Fibroblast of lung (primary cell): ENCODE measurements at regions not wholly inside any gene's neighbourhood (a gene's known extent, or its start where the extent isn't known, plus 50 kb on each side); places are given as distances from the start of the nearest gene placed in this dataset.

ENCODE experiments used
- DNase-seq, 2 donors: peaks; one replicate each; pipeline versions ENCODE4 v3.0.0 to v3.0.0-alpha.2; 2010; ENCODE audit warnings: low read depth in 2 of 2
- H2AFZ ChIP-seq: 2 replicates; pipeline ENCODE4 v1.5.1; 2012; ENCODE audit warnings: low read length, control low read depth, inconsistent platforms
- H3K27ac ChIP-seq: 2 replicates; pipeline ENCODE4 v1.5.1; 2011; ENCODE audit warnings: low read length, control low read depth; ENCODE audit not compliant: insufficient read depth
- H3K27me3 ChIP-seq: 2 replicates; pipeline ENCODE4 v1.5.1; 2011; ENCODE audit warnings: mild to moderate bottlenecking, low read length; ENCODE audit not compliant: control insufficient read depth, insufficient read depth
- H3K36me3 ChIP-seq: 2 replicates; pipeline ENCODE4 v1.5.1; 2011; ENCODE audit warnings: low read length; ENCODE audit not compliant: control insufficient read depth, insufficient read depth
- H3K4me1 ChIP-seq: 2 replicates; pipeline ENCODE4 v1.5.1; 2011; ENCODE audit warnings: low read length; ENCODE audit not compliant: control insufficient read depth, insufficient read depth; ENCODE audit errors: extremely low read depth
- H3K4me2 ChIP-seq: 2 replicates; pipeline ENCODE4 v1.5.1; 2011; ENCODE audit warnings: low read length, control low read depth; ENCODE audit not compliant: insufficient read depth; ENCODE audit errors: extremely low read depth
- H3K4me3 ChIP-seq, 4 experiments: fragments of 200-600 bp in 1 of 4; sonication (generic) in 1 of 4; replicated peaks in 1 of 4; 2 replicates each; pipeline ENCODE4 v1.5.1; 2011 to 2016; ENCODE audit warnings: low read length in 4 of 4, low read depth in 3 of 4, mild to moderate bottlenecking in 3 of 4, control low read depth in 2 of 4, inconsistent platforms in 1 of 4, mixed read lengths in 1 of 4; ENCODE audit not compliant: insufficient read depth in 1 of 4; ENCODE audit errors: control extremely low read depth in 1 of 4
- H3K79me2 ChIP-seq: 2 replicates; pipeline ENCODE4 v1.5.1; 2012; ENCODE audit warnings: mild to moderate bottlenecking, low read length, inconsistent platforms; ENCODE audit not compliant: control insufficient read depth, insufficient read depth
- H3K9ac ChIP-seq: 2 replicates; pipeline ENCODE4 v1.5.1; 2011; ENCODE audit warnings: mild to moderate bottlenecking, low read length, control low read depth; ENCODE audit not compliant: insufficient read depth
- H3K9me3 ChIP-seq: 2 replicates; pipeline ENCODE4 v1.5.1; 2012; ENCODE audit warnings: low read depth, low read length; ENCODE audit not compliant: control insufficient read depth, insufficient read depth
- H4K20me1 ChIP-seq: 2 replicates; pipeline ENCODE4 v1.5.1; 2011; ENCODE audit warnings: low read length; ENCODE audit not compliant: control insufficient read depth, insufficient read depth; ENCODE audit errors: extremely low read depth
- EZH2 ChIP-seq: IDR thresholded peaks from 2 replicates; pipeline ENCODE4 v1.5.1; 2012; ENCODE audit warnings: low read length, control low read depth, mild to moderate bottlenecking; ENCODE audit errors: missing control alignments
- TF ChIP-seq, protein P1 (sequence below), 2 donors: IDR thresholded peaks in 1 of 2; conservative IDR thresholded peaks in 1 of 2; 1 replicate in 1 of 2; 2 replicates in 1 of 2; pipeline ENCODE4 v1.5.1; 2011 to 2012; ENCODE audit warnings: low read length in 2 of 2, control low read depth in 1 of 2, inconsistent platforms in 1 of 2, low read depth in 1 of 2, mild to moderate bottlenecking in 1 of 2

DNA sequence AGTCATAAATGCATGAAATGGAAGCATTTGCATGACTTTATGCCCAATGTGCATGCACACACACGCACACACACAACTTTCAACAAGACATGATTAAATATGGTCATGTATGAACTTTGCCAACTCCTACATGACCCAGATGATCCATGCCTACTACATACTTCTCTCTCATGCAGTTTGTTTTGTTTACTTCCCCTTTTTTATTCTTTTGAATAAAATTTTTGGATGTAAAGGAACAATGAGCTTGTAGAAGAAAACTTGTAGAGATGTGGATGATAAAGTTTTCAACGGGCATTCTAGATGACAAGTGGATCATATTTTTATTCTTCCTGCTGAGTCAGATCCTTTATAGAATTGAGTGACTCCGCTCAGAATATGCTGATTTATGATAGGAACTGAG is 50.8 kb upstream of the AIG1 start:
- no peak for DNase-seq
- H3K79me2 ChIP-seq: no peaks in the 10 kb centered on the region
- no peak overlapping the region for H3K4me3 ChIP-seq
- H3K4me1 ChIP-seq: no peaks in the 10 kb centered on the region
- no peaks in the 10 kb centered on the region for H3K36me3 ChIP-seq
- no peak overlapping the region for H2AFZ ChIP-seq
- no peak for TF ChIP-seq EZH2
- TF ChIP-seq, protein P1, sequence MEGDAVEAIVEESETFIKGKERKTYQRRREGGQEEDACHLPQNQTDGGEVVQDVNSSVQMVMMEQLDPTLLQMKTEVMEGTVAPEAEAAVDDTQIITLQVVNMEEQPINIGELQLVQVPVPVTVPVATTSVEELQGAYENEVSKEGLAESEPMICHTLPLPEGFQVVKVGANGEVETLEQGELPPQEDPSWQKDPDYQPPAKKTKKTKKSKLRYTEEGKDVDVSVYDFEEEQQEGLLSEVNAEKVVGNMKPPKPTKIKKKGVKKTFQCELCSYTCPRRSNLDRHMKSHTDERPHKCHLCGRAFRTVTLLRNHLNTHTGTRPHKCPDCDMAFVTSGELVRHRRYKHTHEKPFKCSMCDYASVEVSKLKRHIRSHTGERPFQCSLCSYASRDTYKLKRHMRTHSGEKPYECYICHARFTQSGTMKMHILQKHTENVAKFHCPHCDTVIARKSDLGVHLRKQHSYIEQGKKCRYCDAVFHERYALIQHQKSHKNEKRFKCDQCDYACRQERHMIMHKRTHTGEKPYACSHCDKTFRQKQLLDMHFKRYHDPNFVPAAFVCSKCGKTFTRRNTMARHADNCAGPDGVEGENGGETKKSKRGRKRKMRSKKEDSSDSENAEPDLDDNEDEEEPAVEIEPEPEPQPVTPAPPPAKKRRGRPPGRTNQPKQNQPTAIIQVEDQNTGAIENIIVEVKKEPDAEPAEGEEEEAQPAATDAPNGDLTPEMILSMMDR (conservative IDR thresholded peaks at IDR 0.05 in 1 of 2, IDR thresholded peaks at IDR 0.05 in 1 of 2; ENCODE audit: low read depth in 1 of 2, low read length in 2 of 2): no peak
- H3K27me3 ChIP-seq: no peaks in the 10 kb centered on the region
- H4K20me1 ChIP-seq: no peaks in the 10 kb centered on the region
- H3K4me2 ChIP-seq: no peak overlapping the region
- H3K27ac ChIP-seq: no peak overlapping the region
- no peak overlapping the region for H3K9ac ChIP-seq
- H3K9me3 ChIP-seq: no peaks in the 10 kb centered on the region
